Sigmoid colon (tissue), 6 donors: ENCODE measurements at regions not wholly inside any gene's neighbourhood (a gene's known extent, or its start where the extent isn't known, plus 50 kb on each side); places are given as distances from the start of the nearest gene placed in this dataset.
"Not testable (repeated sequence)": the region's sequence is repeated elsewhere in the genome, so short reads cannot be mapped to it uniquely, and the experiment has no call there.

Experiments used
- DNase-seq: peaks from one replicate; pipeline ENCODE4 v3.0.0-alpha.2; 2019
- H3K27ac ChIP-seq, 4 donors: fragments of 200-600 bp; sonication (generic); one replicate each; pipeline ENCODE4 v1.5.1; 2016 to 2019; ENCODE audit warnings: mild to moderate bottlenecking in 1 of 4
- H3K27me3 ChIP-seq, 3 donors: fragments of 200-600 bp; sonication (generic); one replicate each; pipeline ENCODE4 v1.5.1; 2019; ENCODE audit warnings: mild to moderate bottlenecking in 1 of 3
- H3K36me3 ChIP-seq, 4 donors: fragments of 200-600 bp; sonication (generic); one replicate each; pipeline ENCODE4 v1.5.1; 2016 to 2019
- H3K4me1 ChIP-seq, 4 donors: fragments of 200-600 bp; sonication (generic); one replicate each; pipeline ENCODE4 v1.5.1; 2017 to 2019
- H3K4me3 ChIP-seq, 4 donors: fragments of 200-600 bp; sonication (generic); one replicate each; pipeline ENCODE4 v1.5.1; 2017 to 2019; ENCODE audit warnings: mild to moderate bottlenecking in 2 of 4, moderate library complexity in 1 of 4
- H3K9me3 ChIP-seq, 4 donors: fragments of 200-600 bp in 3 of 4; sonication (generic) in 3 of 4; one replicate each; pipeline versions ENCODE4 v1.5.1 to v1.6.1; 2013 to 2019
- CTCF ChIP-seq, 4 experiments: fragments of 450-650 bp in 3 of 4; fragments of 200-600 bp in 1 of 4; IDR thresholded peaks; one replicate each; pipeline ENCODE4 v1.5.1; 2016 to 2019; ENCODE audit warnings: antibody characterized with exemption in 4 of 4, mild to moderate bottlenecking in 3 of 4, moderate library complexity in 2 of 4
- EP300 ChIP-seq, 4 donors: sonication (generic); formaldehyde crosslinking; IDR thresholded peaks; one replicate each; pipeline ENCODE4 v1.6.1; 2017; ENCODE audit warnings: antibody characterized with exemption in 4 of 4
- POLR2A ChIP-seq, 2 donors: fragments of 450-650 bp; IDR thresholded peaks; one replicate each; pipeline ENCODE4 v1.6.1; 2016; ENCODE audit warnings: antibody characterized with exemption in 2 of 2, mild to moderate bottlenecking in 2 of 2, moderate library complexity in 2 of 2
- POLR2AphosphoS5 ChIP-seq, 4 donors: sonication (generic); formaldehyde crosslinking; IDR thresholded peaks; one replicate each; pipeline ENCODE4 v1.6.1; 2017; ENCODE audit warnings: antibody characterized with exemption in 4 of 4
- WGBS, 2 donors: extraction: QIAGEN DNeasy Blood & Tissue Kit; methylation state at CpG; one replicate each; pipeline ENCODE4 v1.1.7; 2013; 5-methylcytosine and 5-hydroxymethylcytosine counted together
- intact Hi-C: fragments of 100-400 bp; cut with DNase I; formaldehyde crosslinking; loops from one replicate; pipeline ENCODE4 v1.15.1; 2023
- donor health status: healthy with polysubstance abuse.
- donor health status: healthy.

GRCh38 chr12:25352083-25352918, 101.6 kb upstream of the KRAS start:
- TF ChIP-seq POLR2A (IDR thresholded peaks at IDR 0.05) (no peak), CTCF (IDR thresholded peaks at IDR 0.05) (no peak), EP300 (IDR thresholded peaks at IDR 0.05) (no peak), POLR2AphosphoS5 (IDR thresholded peaks at IDR 0.05) (no peak)
- WGBS, 2 donors: 79 to 81% methylated on average over 4 of the region's 4 CpGs
- Histone ChIP-seq H3K27ac (no peak overlapping the region), H3K9me3 (no peaks in the 10 kb centered on the region), H3K4me1 (no peaks in the 10 kb centered on the region), H3K4me3 (no peak overlapping the region), H3K27me3 (no peaks in the 10 kb centered on the region), H3K36me3 (no peaks in the 10 kb centered on the region)
- intact Hi-C loops: no loop called here
- DNase-seq: no peak

- Histone ChIP-seq H3K36me3 (no peaks in the 10 kb centered on the region), H3K9me3 (no peaks in the 10 kb centered on the region), H3K27me3 (no peaks in the 10 kb centered on the region), H3K4me3 (no peak overlapping the region), H3K4me1 (no peaks in the 10 kb centered on the region), H3K27ac (no peak overlapping the region)
- no peak for TF ChIP-seq CTCF (IDR thresholded peaks at IDR 0.05)
- no peak for TF ChIP-seq POLR2A (IDR thresholded peaks at IDR 0.05)
- intact Hi-C loops: no loop called here
- whole genome bisulfite sequencing, 2 donors: 88 to 93% methylated on average over 1 of the region's 1 CpG
- no peak for DNase-seq
These were observed 97.8 kb upstream of the KRAS start for GRCh38 chr12:25348593-25348895.

GRCh38 chr12:25347716-25348592, 97.2 kb upstream of the KRAS start:
- Histone ChIP-seq H3K4me3 (no peak overlapping the region), H3K36me3 (no peaks in the 10 kb centered on the region), H3K4me1 (no peaks in the 10 kb centered on the region), H3K27ac (no peak overlapping the region), H3K9me3 (no peaks in the 10 kb centered on the region), H3K27me3 (no peaks in the 10 kb centered on the region)
- TF ChIP-seq POLR2AphosphoS5 (IDR thresholded peaks at IDR 0.05): no peak
- TF ChIP-seq EP300 (IDR thresholded peaks at IDR 0.05): no peak
- no peak for TF ChIP-seq POLR2A (IDR thresholded peaks at IDR 0.05)
- TF ChIP-seq CTCF (IDR thresholded peaks at IDR 0.05): no peak
- no peak for DNase-seq
- 29 to 43% methylated on average over 4 of the region's 4 CpGs for WGBS, 2 donors
- intact Hi-C loops: no loop called here

- H3K4me1 ChIP-seq, H3K36me3 ChIP-seq, H3K27ac ChIP-seq, DNase-seq, intact Hi-C loops, H3K4me3 ChIP-seq, H3K27me3 ChIP-seq, H3K9me3 ChIP-seq: not testable (repeated sequence)
- WGBS, 2 donors: 81 to 88% methylated on average over 5 of the region's 5 CpGs
These were observed 91.1 kb upstream of the KRAS start for GRCh38 chr12:25341877-25342276.

GRCh38 chr12:25337916-25338315, 87.2 kb upstream of the KRAS start:
- Histone ChIP-seq H3K27ac (no peak overlapping the region), H3K36me3 (no peaks in the 10 kb centered on the region), H3K4me3 (no peak overlapping the region), H3K9me3 (no peaks in the 10 kb centered on the region), H3K27me3 (no peaks in the 10 kb centered on the region), H3K4me1 (peaks cover 0 to 9% (median 2%) of the 10 kb centered on the region in 4 donors)
- WGBS, 2 donors: 83 to 86% methylated on average over 3 of the region's 3 CpGs
- TF ChIP-seq CTCF (IDR thresholded peaks at IDR 0.05): no peak
- no peak for TF ChIP-seq POLR2AphosphoS5 (IDR thresholded peaks at IDR 0.05)
- no peak for TF ChIP-seq EP300 (IDR thresholded peaks at IDR 0.05)
- no peak for TF ChIP-seq POLR2A (IDR thresholded peaks at IDR 0.05)
- intact Hi-C loops: loop anchor here (10.0 kb wide), 1 partner anchor 83 kb away; the partner anchor contains the start of gene KRAS
- no peak for DNase-seq
